C4-2B (cell line): ENCODE measurements at regions not wholly inside any gene's neighbourhood (a gene's known extent, or its start where the extent isn't known, plus 50 kb on each side); places are given as distances from the start of the nearest gene placed in this dataset.

ENCODE experiments used
- H3K27ac ChIP-seq: fragments of 450-650 bp; 2 replicates; pipeline ENCODE4 v1.5.1; 2017
- CTCF ChIP-seq: fragments of 450-650 bp; conservative IDR thresholded peaks from 2 replicates; pipeline ENCODE4 v1.5.1; 2017; ENCODE audit warnings: mild to moderate bottlenecking
- ZFX ChIP-seq: fragments of 450-650 bp; IDR thresholded peaks from 2 replicates; pipeline ENCODE4 v1.6.1; 2017

DNA sequence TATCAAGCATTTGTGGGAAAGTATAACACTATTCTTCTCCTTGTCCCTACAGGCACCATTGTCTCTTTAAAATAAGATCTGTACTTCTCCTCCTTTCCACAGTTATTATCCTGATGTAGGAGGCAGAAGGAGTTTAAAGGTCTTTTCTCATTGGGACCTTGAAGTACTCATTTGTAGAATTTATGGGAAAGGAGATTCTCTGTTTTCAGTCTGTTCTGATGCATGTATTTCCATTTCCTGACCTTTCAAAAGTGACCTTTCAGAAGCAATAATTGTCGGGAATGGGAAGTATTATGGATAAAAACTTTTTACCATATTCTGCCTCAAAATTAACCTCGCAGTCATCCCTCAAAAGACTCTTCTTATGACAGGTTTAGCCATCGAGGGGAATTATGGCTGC, 224.8 kb downstream of the CTH start:
- H3K27ac ChIP-seq, result no peak overlapping the region
- TF ChIP-seq ZFX (no peak), CTCF (no peak)

GRCh38 chr1:70641868-70642267, 230.8 kb downstream of the CTH start:
- no peak overlapping the region for H3K27ac ChIP-seq
- no peak for TF ChIP-seq CTCF
- no peak for TF ChIP-seq ZFX

DNA sequence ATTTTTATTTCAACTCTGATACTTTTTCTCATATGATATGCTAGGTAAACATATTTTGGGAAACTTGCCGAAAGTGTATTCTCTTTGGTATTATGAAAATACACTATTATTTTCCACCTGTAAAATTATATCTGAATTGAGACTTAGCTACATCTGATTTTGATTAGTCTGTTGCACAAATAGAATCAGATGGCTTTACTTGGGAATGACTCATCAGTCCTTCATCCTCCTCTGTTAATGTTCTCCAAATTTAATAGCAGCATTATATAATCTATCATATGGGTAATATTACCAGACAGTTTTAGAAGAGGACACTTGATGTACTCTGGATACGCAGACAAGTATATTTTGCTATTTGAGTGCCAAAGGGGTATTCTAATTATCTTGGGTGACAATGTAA, 245.3 kb downstream of the CTH start:
- TF ChIP-seq ZFX, result no peak
- no peak for TF ChIP-seq CTCF
- H3K27ac ChIP-seq, result no peak overlapping the region

- TF ChIP-seq CTCF (no peak), ZFX (no peak)
- no peak overlapping the region for H3K27ac ChIP-seq
These were observed 248.8 kb downstream of the CTH start for GRCh38 chr1:70659891-70660290.

- no peak for TF ChIP-seq CTCF
- TF ChIP-seq ZFX, result no peak
These were observed 255.5 kb downstream of the CTH start for GRCh38 chr1:70666381-70667140.

GRCh38 chr1:70667494-70668170, 256.6 kb downstream of the CTH start:
- no peak for TF ChIP-seq ZFX
- TF ChIP-seq CTCF, result no peak

More at GRCh38 chr1:70666381-70667140, 255.5 kb downstream of the CTH start:
- H3K27ac ChIP-seq, result no peak overlapping the region

GRCh38 chr1:70671006-70671405, 259.9 kb downstream of the CTH start:
- H3K27ac ChIP-seq, result no peak overlapping the region
- TF ChIP-seq CTCF (no peak), ZFX (no peak)

More at GRCh38 chr1:70667494-70668170, 256.6 kb downstream of the CTH start:
- no peak overlapping the region for H3K27ac ChIP-seq
